Esophagus muscularis mucosa (tissue), 4 donors: ENCODE measurements at regions not wholly inside any gene's neighbourhood (a gene's known extent, or its start where the extent isn't known, plus 50 kb on each side); places are given as distances from the start of the nearest gene placed in this dataset.

Source experiments
- DNase-seq: peaks from one replicate; pipeline ENCODE4 v3.0.0-alpha.2; 2017; ENCODE audit errors: extremely low spot score
- H3K27ac ChIP-seq, 4 donors: fragments of 200-600 bp; sonication (generic); replicated peaks in 1 of 4; 1 replicate in 3 of 4; 2 replicates in 1 of 4; pipeline ENCODE4 v1.5.1; 2016 to 2019; ENCODE audit warnings: mild to moderate bottlenecking in 1 of 4
- H3K27me3 ChIP-seq, 4 donors: fragments of 200-600 bp; sonication (generic); one replicate each; pipeline versions ENCODE4 v1.5.1 to v1.6.0; 2016 to 2019
- H3K36me3 ChIP-seq, 4 donors: fragments of 200-600 bp; sonication (generic); one replicate each; pipeline ENCODE4 v1.5.1; 2016 to 2019
- H3K4me1 ChIP-seq, 4 donors: fragments of 200-600 bp; sonication (generic); one replicate each; pipeline ENCODE4 v1.5.1; 2016 to 2019
- H3K4me3 ChIP-seq, 4 donors: fragments of 200-600 bp; sonication (generic); 1 replicate in 2 of 4; 2 replicates in 2 of 4; pipeline ENCODE4 v1.5.1; 2016 to 2019; ENCODE audit warnings: mild to moderate bottlenecking in 4 of 4, moderate library complexity in 1 of 4
- H3K9me3 ChIP-seq, 4 donors: fragments of 200-600 bp; sonication (generic); 1 replicate in 3 of 4; 2 replicates in 1 of 4; pipeline ENCODE4 v1.5.1; 2016 to 2019
- CTCF ChIP-seq, 3 experiments: fragments of 200-600 bp in 2 of 3; fragments of 450-650 bp in 1 of 3; sonication (generic) in 2 of 3; IDR thresholded peaks; one replicate each; pipeline ENCODE4 v1.5.1; 2017 to 2019; ENCODE audit warnings: antibody characterized with exemption in 3 of 3, mild to moderate bottlenecking in 2 of 3, moderate library complexity in 1 of 3
- EP300 ChIP-seq: sonication (generic); formaldehyde crosslinking; IDR thresholded peaks from one replicate; pipeline ENCODE4 v1.6.1; 2017; ENCODE audit warnings: antibody characterized with exemption
- POLR2A ChIP-seq: fragments of 450-650 bp; IDR thresholded peaks from one replicate; pipeline ENCODE4 v1.6.1; 2017; ENCODE audit warnings: antibody characterized with exemption, moderate library complexity, mild to moderate bottlenecking, low read depth
- POLR2AphosphoS5 ChIP-seq, 2 donors: sonication (generic); formaldehyde crosslinking; IDR thresholded peaks; one replicate each; pipeline ENCODE4 v1.6.1; 2017; ENCODE audit warnings: antibody characterized with exemption in 2 of 2
- WGBS: methylation state at CpG from one replicate; pipeline ENCODE4 v1.1.5; 2018; 5-methylcytosine and 5-hydroxymethylcytosine counted together
- intact Hi-C: fragments of 100-400 bp; cut with DNase I; formaldehyde crosslinking; loops from one replicate; pipeline ENCODE4 v1.15.1; 2023

- Histone ChIP-seq H3K27me3 (no peaks in the 10 kb centered on the region), H3K4me3 (no peak overlapping the region), H3K27ac (no peak overlapping the region), H3K36me3 (no peaks in the 10 kb centered on the region), H3K9me3 (peaks cover 0 to 7% (median 2%) of the 10 kb centered on the region in 4 donors), H3K4me1 (peaks cover 0 to 23% (median 18%) of the 10 kb centered on the region in 4 donors)
- DNase-seq, result no peak
- intact Hi-C loops, result no loop called here
- no peak for TF ChIP-seq POLR2AphosphoS5 (IDR thresholded peaks at IDR 0.05)
- no peak for TF ChIP-seq CTCF (IDR thresholded peaks at IDR 0.05)
- no peak for TF ChIP-seq EP300
- no peak for TF ChIP-seq POLR2A
- WGBS, result 90% methylated on average over 1 of the region's 1 CpG
Measured at GRCh38 chr4:137632842-137633241, 100.5 kb upstream of the PCDH18 start.

GRCh38 chr4:137631605-137632004, 99.3 kb upstream of the PCDH18 start:
- Histone ChIP-seq H3K27me3 (no peaks in the 10 kb centered on the region), H3K4me1 (peaks cover 0 to 23% (median 18%) of the 10 kb centered on the region in 4 donors), H3K36me3 (no peaks in the 10 kb centered on the region), H3K9me3 (peaks cover 0 to 7% (median 2%) of the 10 kb centered on the region in 4 donors), H3K27ac (no peak overlapping the region), H3K4me3 (no peak overlapping the region)
- TF ChIP-seq CTCF (IDR thresholded peaks at IDR 0.05), result no peak
- no peak for TF ChIP-seq EP300
- no peak for TF ChIP-seq POLR2AphosphoS5 (IDR thresholded peaks at IDR 0.05)
- TF ChIP-seq POLR2A, result no peak
- 89% methylated on average over 2 of the region's 2 CpGs for WGBS
- intact Hi-C loops, result no loop called here
- DNase-seq, result no peak

GRCh38 chr4:137630252-137630651, 98.0 kb upstream of the PCDH18 start:
- DNase-seq, result no peak
- H3K4me3 ChIP-seq, result no peak overlapping the region
- H3K4me1 ChIP-seq, result peaks cover 0 to 9% (median 5%) of the 10 kb centered on the region in 4 donors
- no peak overlapping the region for H3K27ac ChIP-seq
- WGBS, result 98% methylated on average over 2 of the region's 2 CpGs
- intact Hi-C loops, result no loop called here
- H3K9me3 ChIP-seq, result peaks cover 0 to 7% (median 2%) of the 10 kb centered on the region in 4 donors
- TF ChIP-seq EP300, result no peak
- no peak for TF ChIP-seq CTCF (IDR thresholded peaks at IDR 0.05)
- TF ChIP-seq POLR2A, result no peak
- TF ChIP-seq POLR2AphosphoS5 (IDR thresholded peaks at IDR 0.05), result no peak
- no peaks in the 10 kb centered on the region for H3K36me3 ChIP-seq
- no peaks in the 10 kb centered on the region for H3K27me3 ChIP-seq

- intact Hi-C loops, result no loop called here
- H3K27me3 ChIP-seq, result no peaks in the 10 kb centered on the region
- no peak for DNase-seq
- WGBS, result 95% methylated on average over 2 of the region's 2 CpGs
- no peaks in the 10 kb centered on the region for H3K36me3 ChIP-seq
- no peak overlapping the region for H3K27ac ChIP-seq
- no peak overlapping the region for H3K4me3 ChIP-seq
- TF ChIP-seq CTCF (IDR thresholded peaks at IDR 0.05) (no peak), EP300 (no peak), POLR2A (no peak), POLR2AphosphoS5 (IDR thresholded peaks at IDR 0.05) (no peak)
- peaks cover 0 to 2% (median under 1%) of the 10 kb centered on the region in 4 donors for H3K9me3 ChIP-seq
- H3K4me1 ChIP-seq, result peaks cover 0 to 3% (median 3%) of the 10 kb centered on the region in 4 donors
Measured at GRCh38 chr4:137627739-137628460, 95.6 kb upstream of the PCDH18 start.
